Thymus (tissue), 11 donors: ENCODE measurements at regions not wholly inside any gene's neighbourhood (a gene's known extent, or its start where the extent isn't known, plus 50 kb on each side); places are given as distances from the start of the nearest gene placed in this dataset.

Experiments used
- DNase-seq, 9 donors: peaks; one replicate each; pipeline ENCODE4 v3.0.0-alpha.2; 2013; ENCODE audit warnings: low spot score in 9 of 9, low read depth in 6 of 9, missing footprints in 1 of 9
- H3K27ac ChIP-seq, 2 donors: one replicate each; pipeline ENCODE4 v1.5.1; 2013; ENCODE audit warnings: control low read depth in 1 of 2, low read depth in 1 of 2, low read length in 1 of 2, mild to moderate bottlenecking in 1 of 2, moderate library complexity in 1 of 2
- H3K27me3 ChIP-seq, 2 donors: one replicate each; pipeline ENCODE4 v1.5.1; 2013; ENCODE audit warnings: low read length in 1 of 2; ENCODE audit not compliant: control insufficient read depth in 2 of 2, insufficient read depth in 1 of 2
- H3K36me3 ChIP-seq, 2 donors: one replicate each; pipeline ENCODE4 v1.5.1; 2013; ENCODE audit warnings: low read length in 1 of 2, mild to moderate bottlenecking in 1 of 2, moderate library complexity in 1 of 2; ENCODE audit not compliant: control insufficient read depth in 2 of 2, insufficient read depth in 2 of 2
- H3K4me1 ChIP-seq, 2 donors: one replicate each; pipeline ENCODE4 v1.5.1; 2013; ENCODE audit warnings: low read length in 2 of 2; ENCODE audit not compliant: control insufficient read depth in 2 of 2, insufficient read depth in 2 of 2
- H3K4me3 ChIP-seq, 2 donors: one replicate each; pipeline ENCODE4 v1.5.1; 2013; ENCODE audit warnings: low read length in 2 of 2, control low read depth in 1 of 2, mild to moderate bottlenecking in 1 of 2
- H3K9me3 ChIP-seq, 2 donors: one replicate each; pipeline ENCODE4 v1.5.1; 2013; ENCODE audit warnings: low read length in 1 of 2, mild to moderate bottlenecking in 1 of 2; ENCODE audit not compliant: control insufficient read depth in 2 of 2, insufficient read depth in 1 of 2
- WGBS: extraction: QIAGEN DNeasy Blood & Tissue Kit; methylation state at CpG from one replicate; pipeline ENCODE4 v1.1.7; 2013; 5-methylcytosine and 5-hydroxymethylcytosine counted together
- donor health status: healthy.

DNA sequence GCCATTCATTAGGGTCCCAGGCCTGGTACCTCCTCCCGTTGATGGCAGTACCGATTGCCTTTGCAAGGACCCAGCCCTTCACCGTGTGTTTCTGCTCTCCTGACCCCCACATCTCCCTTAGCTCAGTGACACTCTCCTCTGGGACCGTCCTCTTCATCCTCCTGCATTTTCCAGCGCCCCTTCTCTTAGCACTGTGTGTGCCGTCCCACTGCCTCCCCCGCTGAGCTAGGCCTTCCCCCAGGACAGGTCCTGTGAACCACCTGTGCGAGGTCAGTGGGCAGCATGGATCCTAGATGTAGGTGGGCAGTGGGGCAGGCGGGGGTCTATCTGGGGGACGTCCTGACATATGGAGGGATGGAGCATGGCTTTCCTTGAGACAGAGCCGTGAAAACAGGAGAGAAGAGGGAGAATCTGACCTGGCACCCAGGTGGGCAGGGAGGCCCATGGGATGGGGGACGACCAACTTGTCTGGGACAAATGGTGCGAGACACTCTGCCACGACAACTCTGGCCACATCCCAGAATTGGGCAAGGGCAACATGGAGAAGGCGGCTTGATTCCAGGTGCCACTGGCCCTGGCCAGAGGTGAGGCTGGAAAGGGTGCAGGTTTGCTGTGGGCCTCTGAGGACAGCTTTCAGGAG lies 87.7 kb upstream of the ALDH1L1 start:
- Histone ChIP-seq H3K9me3 (no peaks in the 10 kb centered on the region), H3K27ac (no peak overlapping the region), H3K36me3 (no peaks in the 10 kb centered on the region), H3K4me3 (no peak overlapping the region), H3K27me3 (peaks cover 4 to 38% of the 10 kb centered on the region in 2 donors), H3K4me1 (no peaks in the 10 kb centered on the region)
- no peak for DNase-seq
- 75% methylated on average over 15 of the region's 15 CpGs for WGBS

DNA sequence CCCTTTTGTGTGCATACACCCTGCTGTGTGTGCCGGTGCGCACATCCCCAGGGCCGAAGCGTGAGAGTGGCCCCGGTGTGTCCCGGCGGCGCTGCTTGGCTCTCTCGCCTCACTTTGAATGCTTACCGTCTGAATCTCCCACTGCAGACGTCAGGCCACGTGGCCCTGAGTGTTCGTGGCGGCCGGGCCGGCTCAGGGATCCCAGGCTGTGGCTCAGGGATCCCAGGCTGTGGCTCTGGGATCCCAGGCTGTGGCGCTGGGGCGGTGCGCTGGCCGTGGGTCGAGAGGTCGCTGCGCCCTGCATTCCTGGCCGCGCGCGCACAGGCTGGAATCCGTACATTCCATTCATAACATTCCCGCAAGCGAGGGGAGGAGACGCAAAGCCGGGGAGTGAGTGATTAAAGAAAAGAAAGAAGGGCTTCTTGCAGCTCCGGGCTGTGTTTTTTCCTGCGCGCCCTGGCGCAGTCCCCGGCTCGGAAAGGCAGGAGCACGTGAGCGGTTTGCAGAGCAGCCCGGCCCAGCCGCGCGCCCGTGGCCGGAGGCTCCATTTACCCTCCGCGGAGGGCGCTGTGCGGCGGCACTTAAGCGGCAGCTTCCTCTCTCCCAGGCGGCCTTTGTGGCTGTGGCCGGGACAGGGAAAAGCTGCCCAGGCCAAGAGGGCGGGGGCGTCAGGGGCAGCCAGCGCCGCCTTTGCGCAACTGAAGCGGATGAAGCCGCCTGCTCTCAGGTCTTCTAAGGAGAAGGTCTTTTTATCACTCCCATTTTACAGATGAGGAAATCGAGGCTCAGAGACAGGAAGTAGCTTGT lies 87.0 kb upstream of the ALDH1L1 start:
- no peaks in the 10 kb centered on the region for H3K4me1 ChIP-seq
- H3K27ac ChIP-seq, result peak overlapping the region in 1 of 2 donors; percentile 55
- no peaks in the 10 kb centered on the region for H3K36me3 ChIP-seq
- DNase-seq, result no peak
- H3K9me3 ChIP-seq, result no peaks in the 10 kb centered on the region
- peaks cover 4 to 38% of the 10 kb centered on the region in 2 donors for H3K27me3 ChIP-seq
- H3K4me3 ChIP-seq, result no peak overlapping the region
- 6% methylated on average over 62 of the region's 62 CpGs for WGBS

DNA sequence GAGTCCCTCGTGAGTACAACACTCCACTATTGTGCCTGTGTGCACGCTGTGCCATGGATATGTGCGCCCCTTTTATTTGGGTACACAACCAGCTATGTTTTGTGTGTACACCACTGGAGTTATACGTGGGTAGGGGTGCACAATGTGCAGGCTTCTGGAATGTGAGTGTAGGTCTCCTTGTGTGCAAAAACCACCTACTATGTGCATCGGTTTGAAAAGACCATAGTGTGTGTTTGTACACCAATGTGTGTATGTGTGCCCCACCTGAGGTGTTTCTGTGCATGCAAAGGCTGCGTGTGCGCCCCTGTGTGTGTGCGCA lies 86.4 kb upstream of the ALDH1L1 start:
- no peak for DNase-seq
- Histone ChIP-seq H3K4me3 (no peak overlapping the region), H3K9me3 (no peaks in the 10 kb centered on the region), H3K4me1 (no peaks in the 10 kb centered on the region), H3K27me3 (peaks cover 4 to 38% of the 10 kb centered on the region in 2 donors), H3K36me3 (no peaks in the 10 kb centered on the region), H3K27ac (no peak overlapping the region)
- 72% methylated on average over 8 of the region's 8 CpGs for WGBS

DNA sequence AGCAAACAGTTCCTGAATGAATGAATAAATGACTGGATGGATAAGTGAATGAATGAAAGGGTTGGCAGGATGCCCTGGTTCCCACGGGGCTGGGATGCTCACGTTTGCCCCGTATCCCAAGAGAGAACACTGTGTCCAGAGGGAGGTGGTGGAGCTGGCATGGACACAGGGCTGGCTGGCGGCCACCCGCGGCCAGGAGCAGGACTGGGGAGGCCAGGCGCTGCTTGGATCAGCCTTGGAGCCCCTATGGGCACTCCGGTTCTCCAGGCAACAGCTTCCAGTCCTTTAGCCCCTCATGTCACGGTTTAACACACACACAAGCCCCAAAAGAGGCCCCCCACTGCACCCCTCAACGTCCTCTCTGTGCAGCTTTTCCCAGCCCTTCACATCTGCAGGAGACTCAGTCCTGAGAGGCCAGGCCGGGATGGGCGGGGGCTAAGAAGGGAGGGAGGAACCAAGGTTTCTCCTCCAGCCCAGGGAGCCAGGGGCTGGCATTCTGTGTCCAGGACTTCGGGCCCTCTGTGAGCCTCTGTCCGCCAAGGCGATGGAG lies 86.0 kb upstream of the ALDH1L1 start:
- 77% methylated on average over 15 of the region's 15 CpGs for WGBS
- peaks cover 4 to 38% of the 10 kb centered on the region in 2 donors for H3K27me3 ChIP-seq
- H3K4me1 ChIP-seq, result no peaks in the 10 kb centered on the region
- no peak overlapping the region for H3K27ac ChIP-seq
- no peak for DNase-seq
- H3K36me3 ChIP-seq, result no peaks in the 10 kb centered on the region
- no peak overlapping the region for H3K4me3 ChIP-seq
- no peaks in the 10 kb centered on the region for H3K9me3 ChIP-seq

DNA sequence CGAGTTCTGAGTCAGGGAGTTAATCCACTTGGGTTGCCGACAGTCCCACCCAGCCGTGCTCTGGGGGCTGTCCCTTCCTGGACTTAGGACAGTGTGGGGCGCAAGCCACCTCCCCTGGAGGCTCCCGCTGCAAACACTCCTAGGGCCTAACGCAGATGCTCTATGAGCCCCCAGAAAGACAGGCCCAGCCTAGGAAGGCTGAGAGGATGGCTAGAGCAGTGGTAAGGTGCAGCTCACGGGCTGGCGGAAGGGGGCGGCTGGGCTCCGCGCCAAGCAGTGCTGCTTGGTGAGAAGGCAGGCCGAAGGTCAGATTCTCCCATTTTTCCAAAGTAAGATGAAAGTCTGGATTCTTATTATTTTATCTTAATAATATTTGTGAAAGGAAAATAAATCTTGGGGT lies 84.6 kb upstream of the ALDH1L1 start:
- Histone ChIP-seq H3K36me3 (no peaks in the 10 kb centered on the region), H3K27me3 (peaks cover 4 to 38% of the 10 kb centered on the region in 2 donors), H3K4me3 (no peak overlapping the region), H3K4me1 (no peaks in the 10 kb centered on the region), H3K27ac (peak overlapping the region in 1 of 2 donors; percentile 69), H3K9me3 (no peaks in the 10 kb centered on the region)
- 91% methylated on average over 12 of the region's 12 CpGs for WGBS
- no peak for DNase-seq

DNA sequence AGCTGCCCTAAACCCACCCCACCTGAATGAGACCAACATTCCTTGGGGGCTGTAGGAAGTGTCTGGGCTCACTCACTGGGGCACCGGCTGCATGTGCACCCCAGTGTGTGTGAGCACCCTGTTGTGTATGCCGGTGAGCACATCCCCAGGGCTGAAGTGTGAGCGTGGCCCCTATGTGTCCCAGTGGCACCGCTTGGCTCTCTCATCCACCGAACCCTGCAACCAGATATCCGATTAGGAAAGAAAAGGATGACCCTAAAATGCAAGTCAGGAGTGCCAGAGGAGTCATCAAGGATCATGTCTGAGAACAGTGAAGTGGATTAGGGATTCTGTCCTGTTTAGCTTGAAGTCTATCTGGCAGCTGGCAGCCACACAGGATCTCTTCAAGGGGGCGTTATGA lies 84.0 kb upstream of the ALDH1L1 start:
- Histone ChIP-seq H3K4me1 (no peaks in the 10 kb centered on the region), H3K4me3 (no peak overlapping the region), H3K36me3 (no peaks in the 10 kb centered on the region), H3K27me3 (peaks cover 4 to 41% of the 10 kb centered on the region in 2 donors), H3K9me3 (no peaks in the 10 kb centered on the region), H3K27ac (no peak overlapping the region)
- DNase-seq, result no peak
- WGBS, result 93% methylated on average over 7 of the region's 7 CpGs

DNA sequence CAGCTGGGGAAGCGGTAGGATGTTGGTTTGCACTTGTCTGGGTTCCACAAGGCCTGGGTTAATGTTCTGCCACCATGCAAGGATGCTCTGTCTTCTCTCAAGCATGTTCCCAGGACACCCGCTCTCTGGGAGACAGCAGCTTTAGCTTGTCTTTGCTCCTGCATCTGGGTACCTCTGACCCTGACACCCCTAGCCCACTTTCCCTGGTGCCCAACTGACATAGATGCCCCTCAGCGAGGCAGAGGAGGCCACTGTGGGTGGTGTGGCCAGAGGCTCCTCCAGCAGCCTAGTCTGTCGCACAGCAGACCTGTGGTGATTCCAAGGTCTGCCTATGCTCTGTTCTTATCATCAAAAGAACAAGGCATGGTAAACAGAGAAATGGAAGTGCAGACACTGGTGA lies 83.6 kb upstream of the ALDH1L1 start:
- WGBS, result 94% methylated on average over 4 of the region's 4 CpGs
- Histone ChIP-seq H3K9me3 (no peaks in the 10 kb centered on the region), H3K4me3 (no peak overlapping the region), H3K27me3 (peaks cover 4 to 38% of the 10 kb centered on the region in 2 donors), H3K4me1 (no peaks in the 10 kb centered on the region), H3K27ac (no peak overlapping the region), H3K36me3 (no peaks in the 10 kb centered on the region)
- no peak for DNase-seq

DNA sequence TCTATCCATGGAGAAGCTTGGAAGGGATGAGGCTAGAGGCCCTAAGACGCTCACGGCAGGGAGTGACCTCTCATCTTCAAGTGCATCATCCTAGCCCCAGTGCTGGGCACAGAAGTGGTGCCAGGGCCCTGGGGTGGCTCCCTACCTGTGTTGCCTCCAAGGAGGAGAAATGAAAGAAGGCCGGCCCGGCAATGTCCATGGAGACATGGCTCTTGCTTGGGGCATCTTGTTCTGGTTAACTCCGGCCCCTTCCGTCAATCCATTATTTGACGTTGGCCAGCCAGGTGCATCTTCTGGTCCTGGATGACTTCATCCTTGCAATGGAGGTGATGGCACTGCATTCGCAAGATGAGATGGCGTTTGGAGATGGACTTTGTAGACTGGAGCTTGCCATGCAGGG lies 83.2 kb upstream of the ALDH1L1 start:
- Histone ChIP-seq H3K27ac (no peak overlapping the region), H3K4me3 (no peak overlapping the region), H3K27me3 (peaks cover 4 to 34% of the 10 kb centered on the region in 2 donors), H3K4me1 (no peaks in the 10 kb centered on the region), H3K36me3 (no peaks in the 10 kb centered on the region), H3K9me3 (no peaks in the 10 kb centered on the region)
- WGBS, result 90% methylated on average over 9 of the region's 9 CpGs
- DNase-seq, result no peak

DNA sequence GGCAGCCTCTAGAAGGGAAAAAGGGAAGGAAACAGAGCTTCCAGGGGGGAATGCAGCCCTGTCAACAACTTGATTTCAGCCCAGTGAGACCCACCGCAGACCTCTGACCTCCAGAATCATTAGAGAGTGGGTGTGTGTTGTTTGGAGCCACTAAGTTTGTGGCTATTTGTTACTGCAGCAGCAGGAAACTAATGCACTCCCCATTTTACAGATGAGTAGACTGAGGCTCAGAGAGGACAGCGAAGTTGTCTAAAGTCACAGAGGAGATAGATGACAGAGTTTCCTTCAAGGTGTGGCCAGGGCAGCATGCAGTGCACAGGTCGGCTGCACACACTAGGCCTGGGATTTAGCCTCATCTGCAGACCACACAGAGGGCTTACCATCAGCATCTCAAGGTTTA lies 81.8 kb upstream of the ALDH1L1 start:
- Histone ChIP-seq H3K27ac (no peak overlapping the region), H3K4me1 (no peaks in the 10 kb centered on the region), H3K9me3 (no peaks in the 10 kb centered on the region), H3K27me3 (peaks cover 3 to 23% of the 10 kb centered on the region in 2 donors), H3K4me3 (no peak overlapping the region), H3K36me3 (no peaks in the 10 kb centered on the region)
- WGBS, result 94% methylated on average over 3 of the region's 3 CpGs
- no peak for DNase-seq
